ENCODE measurements at regions not wholly inside any gene's neighbourhood (a gene's known extent, or its start where the extent isn't known, plus 50 kb on each side); places are given as distances from the start of the nearest gene placed in this dataset.

DNA sequence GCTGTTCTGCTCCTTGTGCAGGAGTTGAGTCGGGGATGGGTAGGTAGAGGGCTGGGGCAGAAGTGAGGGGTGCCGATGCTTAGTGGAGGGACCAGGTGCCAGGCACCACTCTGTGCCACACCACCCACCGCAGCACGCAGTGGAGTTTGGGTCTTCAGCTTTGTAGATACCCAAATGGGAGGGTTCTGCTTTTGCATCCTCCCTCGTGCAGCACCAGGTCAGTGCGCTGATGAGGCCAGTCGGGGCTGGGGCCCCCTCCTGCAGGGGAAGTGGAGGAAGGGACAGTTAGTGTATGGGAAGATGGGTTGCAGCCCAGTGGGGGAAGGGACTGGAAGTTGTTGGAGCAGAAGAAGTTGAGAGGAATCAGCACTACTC, 244.0 kb downstream of the RHOU start:
- no peak for DNase-seq

DNA sequence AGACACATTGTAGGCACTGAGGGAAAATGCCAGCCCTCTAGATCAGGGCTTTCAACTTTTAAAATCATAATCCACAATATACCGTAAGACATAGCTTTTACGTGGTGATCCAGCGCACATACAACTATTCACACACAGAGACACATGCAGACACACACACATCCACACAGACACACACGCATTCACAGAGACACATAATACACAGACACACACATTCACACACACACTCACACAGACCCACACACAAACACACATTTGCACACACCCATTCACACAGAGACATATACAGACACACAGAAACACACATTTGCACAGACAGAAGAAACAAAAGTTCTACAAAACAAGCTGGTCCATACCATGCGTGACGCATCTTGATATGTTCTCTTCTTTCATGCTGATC, 244.5 kb downstream of the RHOU start:
- DNase-seq = no peak

DNA sequence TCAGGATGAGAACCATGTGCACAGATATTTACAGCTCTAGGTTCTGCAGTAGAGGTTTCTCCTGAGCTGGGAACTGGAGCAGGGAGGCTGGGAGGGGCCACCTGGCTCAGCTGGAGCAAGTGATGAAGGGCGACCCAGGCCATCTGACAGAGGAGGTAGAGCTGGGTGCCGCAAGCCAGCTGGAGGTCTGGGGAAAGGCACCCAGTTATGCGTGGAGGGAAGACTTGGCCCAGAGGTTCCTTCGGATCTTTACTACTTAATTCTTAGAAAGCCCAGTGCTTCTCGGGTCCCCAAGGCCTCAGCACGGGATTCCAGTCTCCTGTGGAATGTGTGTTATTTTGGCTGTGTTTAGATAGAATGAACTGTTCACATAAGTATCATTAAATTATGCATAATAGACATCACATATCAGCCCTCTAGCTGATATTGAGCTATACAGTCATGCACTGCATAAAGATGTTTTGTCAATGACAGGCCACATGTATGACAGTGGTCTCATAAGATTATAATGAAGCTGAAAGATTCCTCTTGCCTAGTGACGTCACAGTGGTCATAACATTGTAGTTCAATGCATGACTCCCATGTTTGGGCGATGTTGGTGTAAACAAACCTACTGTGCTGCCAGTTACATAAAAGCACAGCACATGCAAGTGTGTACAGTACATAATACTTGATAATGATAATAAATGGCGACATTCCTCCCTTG, 245.1 kb downstream of the RHOU start:
- DNase-seq = no peak

DNA sequence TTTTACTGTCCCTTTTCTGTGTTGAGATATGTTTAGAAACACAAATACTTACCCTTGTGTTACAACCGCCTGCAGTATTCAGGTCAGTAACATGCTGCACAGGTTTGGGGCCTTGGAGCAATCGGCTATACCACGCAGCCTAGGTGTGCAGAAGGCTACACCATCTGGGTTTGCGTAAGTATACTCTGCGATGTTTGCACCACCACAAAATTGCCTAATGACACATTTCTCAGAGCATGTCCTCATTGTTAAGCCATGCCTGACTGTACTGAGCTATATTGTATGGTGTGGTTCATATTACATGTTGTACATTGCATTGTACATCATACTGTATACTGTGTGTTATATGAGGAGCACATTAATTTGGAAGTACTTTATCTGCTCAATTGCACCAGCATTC, 247.4 kb downstream of the RHOU start:
- no peak for DNase-seq

DNA sequence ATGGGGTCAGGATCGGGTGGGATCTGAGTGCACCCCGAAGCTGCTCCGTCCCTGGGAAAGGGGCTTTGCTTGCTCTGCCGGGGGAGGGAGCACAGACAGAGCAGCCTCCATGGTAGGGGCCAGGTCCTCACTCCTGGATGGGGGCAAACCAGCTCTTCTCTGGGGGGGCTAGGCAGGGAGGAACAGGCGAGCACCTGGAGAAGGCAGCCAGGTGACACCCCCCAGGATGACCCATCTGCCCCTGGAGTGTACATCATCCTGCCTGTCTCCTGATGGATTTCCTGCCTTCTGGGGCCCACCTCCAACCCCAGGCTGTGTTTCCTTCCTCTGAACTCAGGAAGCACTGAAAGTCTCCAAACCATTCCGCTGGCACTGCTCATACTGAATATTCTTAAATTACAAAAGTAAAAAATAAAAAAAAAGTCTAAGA, 248.0 kb downstream of the RHOU start:
- DNase-seq = no peak

DNA sequence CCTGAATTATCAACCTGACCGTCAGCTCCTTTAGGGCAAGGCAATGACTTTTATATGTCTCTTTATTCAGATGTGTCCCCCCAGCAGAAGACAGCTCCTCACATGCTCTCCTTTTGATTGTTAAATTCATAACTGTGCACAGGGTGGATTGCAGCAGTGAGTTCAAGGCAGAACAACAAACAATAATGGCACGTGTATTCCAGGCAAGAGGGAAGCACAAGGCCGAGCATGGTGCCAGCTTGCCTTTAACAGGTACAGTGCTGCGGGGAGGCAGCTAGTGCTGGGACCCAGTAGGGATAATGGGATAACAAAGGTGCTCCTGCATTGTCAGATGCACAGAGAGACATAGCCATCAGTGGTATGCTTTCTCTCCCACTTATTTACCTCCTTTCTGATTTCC, 248.4 kb downstream of the RHOU start:
- no peak for DNase-seq

DNA sequence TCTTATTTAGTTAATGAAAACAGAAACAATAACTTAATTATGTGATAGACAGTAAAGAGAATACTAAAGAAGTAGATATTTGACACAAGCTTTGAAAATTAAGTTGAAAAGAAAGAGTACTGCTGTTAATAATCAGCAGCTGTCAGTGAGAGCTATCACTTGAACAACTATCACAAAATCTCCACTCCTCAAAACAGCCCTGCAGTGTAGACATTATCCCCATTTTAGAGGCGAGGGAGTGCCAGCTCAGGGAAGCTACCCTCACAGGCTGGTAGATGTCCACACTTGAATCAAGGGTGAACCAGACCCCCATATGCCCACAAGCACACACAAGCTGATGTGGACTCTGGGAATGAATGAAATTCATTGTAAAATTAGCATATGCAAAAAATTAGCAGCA, 248.8 kb downstream of the RHOU start:
- no peak for DNase-seq

DNA sequence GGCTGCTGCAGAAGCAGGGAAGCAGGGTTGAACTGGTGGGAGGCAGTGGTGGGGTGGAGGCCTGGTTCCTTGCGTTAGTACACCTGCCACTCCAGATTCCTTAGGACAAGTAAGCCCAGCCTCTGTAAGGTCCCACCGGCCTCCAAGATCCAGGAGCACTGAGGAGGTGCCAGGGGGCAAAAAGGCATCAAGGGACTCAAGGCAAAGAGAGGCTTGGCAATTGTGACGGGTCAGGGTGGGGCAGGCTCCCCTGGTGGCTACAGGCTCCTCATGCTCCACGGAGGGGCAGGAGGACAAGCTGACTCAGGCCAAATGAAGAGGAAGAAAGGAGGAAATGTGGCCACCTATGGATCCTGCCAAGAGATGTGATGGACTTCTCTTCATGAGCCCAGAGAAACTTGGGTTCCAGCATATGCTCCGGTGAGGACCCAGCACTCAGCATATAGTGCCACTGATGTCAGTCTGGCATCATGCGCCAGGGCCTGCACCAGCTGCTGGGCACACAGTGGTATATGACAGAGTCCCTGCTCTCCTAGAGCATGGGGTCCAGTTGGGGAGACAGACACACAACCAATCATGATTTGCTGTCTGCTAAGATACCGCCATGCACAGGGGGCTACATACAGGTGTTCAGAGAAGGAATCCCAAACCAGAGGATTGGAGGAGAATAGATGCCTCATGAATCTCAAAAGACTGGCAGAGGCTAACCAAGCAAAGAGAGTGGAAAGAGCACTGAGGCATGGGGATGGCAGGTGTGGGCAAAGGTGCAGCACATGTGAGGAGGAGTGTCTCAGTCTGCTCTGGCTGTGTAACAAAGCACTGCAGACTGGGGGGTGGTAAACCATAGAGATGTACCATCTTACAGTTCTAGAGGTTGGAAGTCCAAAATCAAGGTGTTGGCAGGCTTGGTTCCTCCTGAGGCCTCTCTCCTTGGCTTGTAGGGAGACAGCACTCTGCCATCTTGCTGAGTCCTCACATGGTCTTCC, 249.7 kb downstream of the RHOU start:
- no peak for DNase-seq

DNA sequence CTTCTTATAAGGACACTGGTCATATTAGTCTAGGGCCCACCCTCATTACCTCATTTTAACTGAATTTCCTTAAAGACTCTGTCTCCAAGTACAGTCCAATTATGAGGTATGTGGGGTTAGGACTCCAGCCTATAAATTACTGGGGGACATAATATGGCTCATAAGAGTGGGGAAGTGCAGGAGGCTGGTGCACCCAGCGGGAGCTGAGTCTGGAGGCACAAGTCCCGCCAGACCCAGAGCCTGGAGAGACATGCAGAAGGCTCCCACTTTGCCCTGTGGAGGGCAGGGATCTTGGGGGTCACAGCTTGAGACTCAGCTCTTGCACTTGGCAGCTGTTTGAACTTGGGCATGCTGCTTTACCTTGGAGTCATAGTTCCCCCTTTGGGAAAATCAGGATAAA, 250.4 kb downstream of the RHOU start:
- no peak for DNase-seq

DNA sequence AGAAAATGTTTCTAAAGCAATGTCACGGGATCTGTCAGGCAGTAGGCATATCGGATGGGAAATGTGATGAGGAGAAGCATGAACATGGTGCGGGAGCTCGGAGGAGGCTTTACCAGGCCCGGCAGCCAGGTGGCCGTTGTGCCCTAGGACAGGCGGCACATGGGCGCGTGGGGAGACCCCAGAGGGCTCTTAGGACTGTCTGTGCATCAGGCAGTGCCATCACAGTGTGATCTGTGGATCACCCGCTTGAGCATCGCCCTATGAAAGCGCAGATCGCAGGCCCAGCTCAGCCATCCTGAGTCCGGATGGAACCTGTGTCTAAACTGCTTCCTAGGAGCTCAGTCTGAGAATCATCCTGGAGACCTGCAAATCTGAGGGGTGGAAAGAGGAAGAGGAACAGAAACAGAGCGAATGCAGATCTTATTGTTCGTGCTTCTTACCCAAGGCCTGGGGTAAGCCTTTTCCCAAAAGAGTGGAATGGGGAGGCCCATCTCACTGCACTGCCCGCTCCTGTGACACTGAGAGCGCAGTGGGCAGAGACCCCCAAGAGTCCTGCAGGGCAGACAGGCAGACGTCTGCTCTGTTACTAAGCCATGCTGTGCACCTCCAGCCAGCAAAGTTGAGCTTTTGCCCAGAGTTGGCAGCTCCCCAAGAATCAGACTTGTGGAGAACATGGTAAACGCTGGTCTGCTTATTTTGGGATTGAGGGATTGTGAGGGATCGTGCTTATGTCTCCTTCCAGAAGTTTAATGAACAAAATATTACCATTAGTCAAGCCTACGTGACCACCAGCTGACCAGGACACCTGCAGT, 251.0 kb downstream of the RHOU start:
- DNase-seq = no peak

DNA sequence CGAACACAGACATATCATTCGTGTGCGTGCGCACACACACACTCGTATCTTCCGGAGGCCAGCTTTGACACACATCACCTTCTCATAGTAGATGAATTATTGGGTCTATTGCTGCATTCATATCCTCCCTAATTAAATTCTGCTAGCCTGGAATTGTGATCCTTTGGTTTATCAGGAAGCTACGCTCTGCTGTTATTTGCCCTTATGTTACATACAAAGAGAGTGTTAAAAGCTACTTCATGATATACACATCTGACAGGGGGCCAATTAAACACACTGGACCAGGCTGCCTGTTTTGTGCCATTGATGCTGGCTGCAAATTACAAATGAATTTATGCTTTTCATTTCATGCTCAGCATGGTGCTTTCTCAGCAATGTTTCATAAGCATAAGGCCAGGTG, 252.0 kb downstream of the RHOU start:
- no peak for DNase-seq

DNA sequence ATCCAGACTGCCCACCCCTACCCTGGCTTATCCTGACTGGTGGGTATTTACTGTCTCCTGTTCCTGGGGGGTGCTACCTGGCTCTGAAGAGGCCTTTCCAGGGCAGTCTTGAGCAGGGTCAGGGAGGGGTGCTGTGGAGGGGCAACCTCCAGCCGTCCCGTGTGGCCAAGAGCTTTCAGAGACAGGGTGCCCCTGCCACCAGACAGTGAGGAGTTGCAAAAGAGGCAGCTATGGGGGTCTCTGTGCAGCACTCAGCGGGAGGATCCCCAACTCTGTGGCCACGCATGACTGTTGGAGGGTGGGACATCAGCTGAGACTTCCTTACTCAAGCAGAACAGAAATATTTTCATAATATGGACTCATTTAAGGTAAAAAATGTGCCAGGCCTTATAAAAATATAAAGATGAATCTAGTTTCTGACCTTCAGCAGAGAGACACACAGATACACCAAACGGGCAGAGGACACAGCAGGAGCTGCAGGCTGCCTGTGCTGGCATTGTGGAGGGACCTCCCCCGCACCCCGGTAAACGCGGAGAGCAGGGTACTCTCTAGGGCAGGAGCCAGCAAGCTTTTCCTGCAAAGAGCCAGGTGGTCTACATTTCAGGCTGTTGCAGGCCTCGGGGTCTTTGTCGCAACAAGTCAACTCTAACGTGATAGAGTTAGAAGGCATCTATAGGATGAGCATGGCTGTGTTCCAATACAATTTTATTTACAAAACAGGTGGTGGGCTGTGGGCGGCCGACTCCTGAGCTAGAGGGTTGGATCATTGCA, 252.6 kb downstream of the RHOU start:
- DNase-seq = no peak

DNA sequence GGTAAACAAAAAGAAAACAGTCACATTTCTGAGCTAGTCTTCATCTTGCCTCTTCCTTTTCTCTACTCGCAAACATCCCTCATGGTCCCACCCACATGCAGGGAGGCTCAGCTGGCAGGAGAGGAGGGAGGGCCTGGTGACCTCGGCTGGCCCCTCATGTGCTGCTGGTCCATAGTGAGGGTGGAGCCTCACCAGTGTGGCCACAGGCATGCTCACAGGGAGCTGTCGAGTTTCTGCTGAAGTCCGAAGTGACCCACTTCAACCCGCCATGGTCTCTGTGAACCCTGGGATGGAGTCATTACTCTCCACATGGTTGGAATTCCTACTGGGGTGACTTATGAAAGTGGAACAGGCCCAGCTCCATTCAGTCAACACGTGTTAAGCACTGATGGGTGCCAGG, 253.4 kb downstream of the RHOU start:
- no peak for DNase-seq

DNA sequence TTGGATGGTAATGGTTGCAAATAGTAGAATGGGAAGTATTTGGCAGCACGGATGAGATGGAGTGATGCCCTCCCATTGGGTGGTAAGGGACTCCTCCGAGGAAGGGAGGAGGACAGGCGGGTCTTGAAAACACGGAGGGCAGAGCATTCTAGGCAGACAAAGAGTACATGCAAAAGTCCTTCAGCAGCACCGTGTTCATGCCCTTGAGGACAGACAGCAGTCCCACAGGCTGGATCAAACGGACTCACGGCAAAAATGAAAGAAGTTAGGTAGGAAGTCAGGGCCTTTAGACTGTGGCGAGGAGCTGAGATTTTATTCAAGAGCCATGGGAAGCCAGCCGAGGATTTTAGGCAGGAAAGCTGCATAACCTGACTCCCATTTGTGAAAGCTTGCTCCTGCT, 253.9 kb downstream of the RHOU start:
- no peak for DNase-seq

DNA sequence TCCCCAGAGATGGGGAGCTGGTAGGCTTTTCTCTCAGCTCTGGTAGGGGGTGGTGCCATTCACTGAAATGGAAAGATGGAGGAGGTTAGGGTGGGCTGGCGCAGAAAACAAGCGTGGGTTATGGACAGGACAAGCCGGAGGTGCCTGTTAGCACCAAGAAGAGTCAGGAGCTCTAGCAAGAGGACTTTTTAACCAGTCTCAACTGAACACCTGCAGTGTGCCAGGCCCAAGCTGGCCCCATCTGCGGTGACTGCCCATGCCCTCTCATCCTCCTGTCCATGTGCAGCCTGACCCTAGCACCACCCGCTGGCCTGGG, 254.4 kb downstream of the RHOU start:
- DNase-seq = no peak

DNA sequence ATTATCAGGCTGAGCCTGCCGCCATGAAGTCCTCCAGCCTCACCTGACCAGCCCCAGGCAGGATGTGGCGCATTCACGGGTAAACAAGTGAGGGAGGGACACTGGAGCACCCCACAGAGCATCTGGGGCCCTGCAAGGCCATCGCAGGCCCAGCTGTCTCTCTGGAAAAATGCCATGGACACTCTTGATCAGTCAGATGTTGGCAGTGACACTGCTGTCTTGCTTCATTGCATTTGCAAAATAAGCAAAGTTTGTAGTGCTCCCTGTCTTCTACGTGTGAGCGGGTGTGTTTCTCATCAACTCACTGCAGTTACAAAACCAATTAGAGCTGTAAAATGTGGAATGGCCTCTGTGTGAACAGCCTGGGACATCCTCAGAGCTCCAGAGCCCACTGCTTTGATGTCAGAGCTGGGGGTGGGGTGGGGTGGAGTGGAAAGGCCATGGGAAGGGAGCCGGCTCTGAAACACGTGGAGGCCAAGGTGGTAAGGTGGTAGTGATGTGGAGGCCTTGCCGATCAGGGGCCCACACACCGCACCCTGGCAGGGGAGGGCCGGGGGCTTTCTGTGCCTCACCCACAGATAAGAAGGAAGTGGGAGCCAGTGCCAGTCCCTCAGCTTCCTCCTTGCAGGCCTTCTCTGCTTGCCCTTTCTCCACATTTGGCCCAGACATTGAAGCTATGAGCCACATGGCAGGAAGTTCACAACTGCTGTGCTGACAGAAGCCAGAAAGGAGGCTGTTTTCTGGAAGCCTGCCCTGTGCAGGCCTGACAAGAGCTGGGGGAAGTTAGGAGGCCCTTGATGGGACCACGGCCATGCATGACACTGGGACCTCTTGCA, 254.9 kb downstream of the RHOU start:
- no peak for DNase-seq

DNA sequence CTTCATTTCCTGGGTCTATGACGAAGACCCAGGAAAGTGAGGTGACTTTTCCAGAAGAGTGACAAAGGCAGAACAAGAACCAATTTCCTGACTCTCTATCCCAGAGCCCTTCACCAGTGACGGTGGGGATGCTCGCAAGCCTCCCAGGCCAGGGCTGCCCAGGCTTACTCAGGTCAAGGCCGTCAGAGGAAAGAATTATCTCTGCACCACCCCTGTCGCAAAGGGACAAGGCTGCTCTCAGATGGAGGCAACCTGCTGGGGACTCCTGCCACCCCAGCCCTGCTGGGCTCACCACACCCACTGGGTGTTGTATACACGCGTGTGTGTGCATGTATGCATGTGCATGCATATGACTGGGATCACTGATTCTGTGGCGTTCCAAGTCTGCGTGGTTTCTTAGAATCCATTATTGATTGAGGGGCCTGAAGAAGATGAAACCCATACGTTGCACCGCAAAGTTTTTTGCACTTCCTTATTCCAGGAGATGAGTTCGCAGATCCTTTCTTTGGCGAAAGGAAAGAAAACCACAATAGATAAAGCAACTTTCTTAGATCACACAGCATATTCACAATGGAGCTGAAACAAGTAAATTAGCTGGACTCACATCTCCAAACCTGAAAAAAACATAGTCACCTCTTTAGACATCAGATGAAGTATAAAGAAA, 255.8 kb downstream of the RHOU start:
- DNase-seq = no peak

DNA sequence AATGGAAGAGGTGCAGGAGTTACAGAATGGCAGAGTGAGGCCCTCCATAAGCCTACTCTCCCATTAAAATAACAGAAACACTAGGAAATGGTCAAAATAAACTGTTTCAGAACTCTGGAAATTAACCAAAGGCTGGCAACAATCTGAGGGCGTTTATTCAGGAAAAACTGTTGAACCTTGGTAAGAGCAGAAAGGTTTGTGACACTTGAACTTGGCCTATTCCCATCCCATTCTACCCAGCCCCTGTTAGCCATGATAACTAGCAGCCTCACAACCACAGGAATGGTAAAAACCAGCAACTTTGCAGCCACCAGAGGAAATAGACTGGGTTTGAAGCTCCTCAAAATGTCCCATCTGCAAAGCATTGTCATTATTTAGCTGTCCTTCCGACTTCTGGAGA, 256.8 kb downstream of the RHOU start:
- DNase-seq = no peak

DNA sequence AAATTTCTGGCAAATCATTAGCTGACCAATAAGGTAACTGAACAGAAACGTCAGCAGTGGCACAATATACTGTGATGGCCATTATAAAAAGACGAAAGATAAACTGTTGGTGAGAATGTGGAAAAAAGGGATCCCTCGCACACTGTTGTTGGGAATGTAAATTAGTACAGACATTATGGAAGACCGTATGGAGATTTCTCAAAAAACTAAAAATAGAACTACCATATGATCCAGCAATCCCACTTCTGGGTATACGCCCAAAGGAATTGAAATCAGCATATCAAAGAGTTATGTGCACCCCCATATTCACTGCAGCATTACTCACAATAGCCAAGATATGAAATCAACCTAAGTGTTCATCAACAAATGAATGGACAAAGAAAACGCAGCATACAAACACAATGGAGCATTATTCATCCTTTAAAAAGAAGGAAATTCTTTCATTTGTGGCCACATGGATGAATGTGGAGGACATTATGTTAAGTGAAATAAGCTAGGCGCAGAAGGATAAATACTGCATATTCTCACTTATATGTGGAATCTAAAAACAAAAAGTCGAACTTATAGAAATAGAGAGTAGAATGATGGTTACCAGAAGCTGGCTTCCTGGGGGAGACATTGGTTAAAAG, 257.7 kb downstream of the RHOU start:
- no peak for DNase-seq

DNA sequence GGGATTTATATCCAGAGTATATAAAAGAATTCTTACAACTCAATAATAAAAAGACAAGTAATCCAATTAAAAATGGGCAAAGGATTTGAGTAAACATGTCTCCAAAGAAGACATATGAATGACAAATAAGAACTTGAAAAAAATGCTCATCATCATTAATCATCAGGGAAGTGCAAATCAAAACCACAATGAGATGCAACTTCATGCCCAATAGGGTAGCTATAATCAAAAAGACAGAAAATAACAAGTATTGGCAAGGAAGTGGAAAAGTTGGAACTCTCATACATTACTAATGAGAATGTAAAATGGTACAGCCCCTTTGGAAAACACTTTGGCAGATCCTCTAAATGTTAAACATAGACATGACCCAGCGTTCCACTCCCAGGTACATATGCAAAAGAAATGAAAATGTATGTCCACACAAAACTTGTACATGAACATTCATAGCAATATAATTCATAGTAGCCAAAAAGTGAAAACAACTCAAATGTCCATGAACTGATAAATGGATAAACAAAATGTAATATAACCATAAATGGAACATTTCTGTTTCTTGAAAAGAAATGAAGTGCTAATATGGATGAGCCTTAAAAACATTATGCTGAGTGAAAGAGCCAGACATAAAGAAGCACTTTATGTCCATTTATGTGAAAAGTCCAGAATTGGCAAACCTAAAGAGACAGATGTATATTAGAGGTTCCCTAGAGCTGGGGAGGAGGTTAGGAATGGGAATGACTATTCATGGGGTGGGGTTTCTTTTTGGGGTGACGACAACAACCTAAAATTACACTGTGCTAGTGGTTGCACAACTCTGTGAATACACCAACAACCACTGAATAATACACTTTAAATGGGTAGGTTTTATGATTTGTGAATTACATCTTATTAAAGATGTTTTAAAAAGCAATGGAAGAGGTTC, 259.7 kb downstream of the RHOU start:
- DNase-seq = no peak
